ENCODE measurements at regions not wholly inside any gene's neighbourhood (a gene's known extent, or its start where the extent isn't known, plus 50 kb on each side); places are given as distances from the start of the nearest gene placed in this dataset.

GRCh38 chr3:105931500-105931899 lies 62.7 kb upstream of the CBLB start (continued):
- TF ChIP-seq ETS1 (IDR thresholded peaks at IDR 0.05) (no peak), POLR2AphosphoS5 (IDR thresholded peaks at IDR 0.05; ENCODE audit: low read depth) (no peak), CREB1 (CRISPR knock-in tag; IDR thresholded peaks at IDR 0.05; ENCODE audit: low read depth) (no peak), EZH2 (IDR thresholded peaks at IDR 0.05; ENCODE audit: low read depth, unreplicated experiment) (no peak), CTCF (conservative IDR thresholded peaks at IDR 0.05; ENCODE audit: low read depth in 2 of 2) (no peak), EZH2phosphoT487 (IDR thresholded peaks at IDR 0.05; ENCODE audit: unreplicated experiment) (no peak)

GRCh38 chr3:105933871-105934270 lies 65.1 kb upstream of the CBLB start:
- peaks cover 22% of the 10 kb centered on the region for H3K4me1 ChIP-seq (ENCODE audit: insufficient read depth)
- no peaks in the 10 kb centered on the region for H3K9me2 ChIP-seq (ENCODE audit: insufficient read depth)
- no peaks in the 10 kb centered on the region for H3K36me3 ChIP-seq (ENCODE audit: insufficient read depth)
- no peaks in the 10 kb centered on the region for H3K27me3 Mint-ChIP-seq (ENCODE audit: insufficient read depth, low read depth, poor library complexity)
- no peak overlapping the region for H3K4me2 ChIP-seq
- H3K27me3 ChIP-seq (ENCODE audit: insufficient read depth), result no peaks in the 10 kb centered on the region
- H3K79me2 ChIP-seq (replicated peaks; ENCODE audit: insufficient read depth), result no peaks in the 10 kb centered on the region
- ATAC-seq (no peak), DNase-seq (ENCODE audit: low spot score) (no peak)
- H3K27ac Mint-ChIP-seq, result no peak overlapping the region
- H3K36me3 Mint-ChIP-seq (ENCODE audit: low read depth), result no peaks in the 10 kb centered on the region
- H4K20me1 ChIP-seq (replicated peaks; ENCODE audit: insufficient read depth), result no peaks in the 10 kb centered on the region
- no peak overlapping the region for H3K4me3 ChIP-seq
- peaks cover 24% of the 10 kb centered on the region for H3K4me1 Mint-ChIP-seq
- no peak overlapping the region for H2AFZ ChIP-seq
- no peak overlapping the region for H3K4me3 Mint-ChIP-seq
- H3K9me3 Mint-ChIP-seq, result no peaks in the 10 kb centered on the region
- H3F3A ChIP-seq (replicated peaks; ENCODE audit: low read depth), result no peaks in the 10 kb centered on the region
- H3K27ac ChIP-seq (ENCODE audit: low read depth), result no peak overlapping the region
- TF ChIP-seq NANOG (IDR thresholded peaks at IDR 0.05; ENCODE audit: borderline replicate concordance), result no peak
- TF ChIP-seq CTCF (conservative IDR thresholded peaks at IDR 0.05; ENCODE audit: low read depth in 2 of 2), result no peak
- TF ChIP-seq EZH2 (IDR thresholded peaks at IDR 0.05; ENCODE audit: low read depth, unreplicated experiment), result no peak
- no peak for TF ChIP-seq ZNF331 (CRISPR knock-in tag; IDR thresholded peaks at IDR 0.05; ENCODE audit: low read depth)
- TF ChIP-seq CREB1 (CRISPR knock-in tag; IDR thresholded peaks at IDR 0.05; ENCODE audit: low read depth), result no peak
- no peak for TF ChIP-seq POLR2AphosphoS5 (IDR thresholded peaks at IDR 0.05; ENCODE audit: low read depth)
- TF ChIP-seq REST (IDR thresholded peaks at IDR 0.05; ENCODE audit: unreplicated experiment), result no peak
- TF ChIP-seq ZNF462 (CRISPR knock-in tag; IDR thresholded peaks at IDR 0.05), result no peak

Data from GM23338 (cell line).